ENCODE measurements at regions not wholly inside any gene's neighbourhood (a gene's known extent, or its start where the extent isn't known, plus 50 kb on each side); places are given as distances from the start of the nearest gene placed in this dataset.

DNA sequence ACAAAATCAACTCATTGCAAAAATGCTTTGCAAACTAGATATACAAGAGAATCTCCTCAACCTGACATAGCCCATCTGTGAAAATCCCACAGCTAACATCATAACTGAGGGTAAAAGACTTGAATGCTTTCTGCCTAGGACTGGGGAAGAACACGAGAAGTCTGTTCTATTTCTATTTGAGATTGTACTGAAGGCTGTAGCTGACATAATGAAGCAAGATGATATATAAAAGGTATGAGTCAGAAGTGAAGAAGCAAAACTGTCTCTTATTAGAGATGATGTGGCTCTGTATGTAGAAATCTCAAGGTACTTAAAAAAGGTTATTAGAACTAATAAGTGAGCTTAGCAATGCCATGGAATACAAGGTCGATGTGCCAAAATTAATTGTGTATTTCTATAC lies 639.9 kb upstream of the PFKP start:
- TF ChIP-seq ZFX (IDR thresholded peaks at IDR 0.05) (no peak), CTCF (conservative IDR thresholded peaks at IDR 0.05) (no peak)

Measured in C4-2B (cell line).